ENCODE measurements at regions not wholly inside any gene's neighbourhood (a gene's known extent, or its start where the extent isn't known, plus 50 kb on each side); places are given as distances from the start of the nearest gene placed in this dataset.
"Not testable (repeated sequence)": the region's sequence is repeated elsewhere in the genome, so short reads cannot be mapped to it uniquely, and the experiment has no call there.

- TF ChIP-seq, protein P1, sequence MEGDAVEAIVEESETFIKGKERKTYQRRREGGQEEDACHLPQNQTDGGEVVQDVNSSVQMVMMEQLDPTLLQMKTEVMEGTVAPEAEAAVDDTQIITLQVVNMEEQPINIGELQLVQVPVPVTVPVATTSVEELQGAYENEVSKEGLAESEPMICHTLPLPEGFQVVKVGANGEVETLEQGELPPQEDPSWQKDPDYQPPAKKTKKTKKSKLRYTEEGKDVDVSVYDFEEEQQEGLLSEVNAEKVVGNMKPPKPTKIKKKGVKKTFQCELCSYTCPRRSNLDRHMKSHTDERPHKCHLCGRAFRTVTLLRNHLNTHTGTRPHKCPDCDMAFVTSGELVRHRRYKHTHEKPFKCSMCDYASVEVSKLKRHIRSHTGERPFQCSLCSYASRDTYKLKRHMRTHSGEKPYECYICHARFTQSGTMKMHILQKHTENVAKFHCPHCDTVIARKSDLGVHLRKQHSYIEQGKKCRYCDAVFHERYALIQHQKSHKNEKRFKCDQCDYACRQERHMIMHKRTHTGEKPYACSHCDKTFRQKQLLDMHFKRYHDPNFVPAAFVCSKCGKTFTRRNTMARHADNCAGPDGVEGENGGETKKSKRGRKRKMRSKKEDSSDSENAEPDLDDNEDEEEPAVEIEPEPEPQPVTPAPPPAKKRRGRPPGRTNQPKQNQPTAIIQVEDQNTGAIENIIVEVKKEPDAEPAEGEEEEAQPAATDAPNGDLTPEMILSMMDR (IDR thresholded peaks at IDR 0.05; ENCODE audit: low read depth, low read length, missing control alignments) = no peak
- in situ Hi-C loops (cut with HindIII; ENCODE audit: low sequenced_read_pairs) = no loop called here
- no peak overlapping the region for H3K4me3 ChIP-seq (ENCODE audit: low read depth, low read length)
- DNase-seq (ENCODE audit: low read depth) = no peak
These were observed 1761.3 kb upstream of the IGFBP7 start for GRCh38 chr4:58871509-58871908.

DNA sequence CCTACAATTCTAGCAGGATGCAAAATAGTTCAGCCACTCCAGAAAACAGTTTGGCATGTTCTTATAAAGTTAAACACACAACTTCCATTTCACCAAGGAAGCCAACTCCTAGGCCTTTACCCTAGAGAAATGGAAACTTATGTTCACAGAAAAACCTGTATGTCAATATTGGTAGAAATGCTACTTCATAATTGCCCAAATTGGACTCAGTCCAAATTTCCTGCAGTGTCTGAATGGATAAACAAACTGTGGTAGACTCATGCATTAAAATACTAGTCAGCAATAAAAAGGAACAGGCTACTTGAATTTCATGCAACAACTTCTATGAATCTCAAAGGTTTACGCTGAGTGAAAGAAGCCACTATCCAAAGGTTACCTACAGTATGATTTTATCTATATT is 1738.8 kb upstream of the IGFBP7 start:
- TF ChIP-seq, protein P1 (IDR thresholded peaks at IDR 0.05; ENCODE audit: low read depth, low read length, missing control alignments) = no peak
- in situ Hi-C loops (cut with HindIII; ENCODE audit: low sequenced_read_pairs) = no loop called here
- DNase-seq (ENCODE audit: low read depth) = no peak
- no peak overlapping the region for H3K4me3 ChIP-seq (ENCODE audit: low read depth, low read length)

DNA sequence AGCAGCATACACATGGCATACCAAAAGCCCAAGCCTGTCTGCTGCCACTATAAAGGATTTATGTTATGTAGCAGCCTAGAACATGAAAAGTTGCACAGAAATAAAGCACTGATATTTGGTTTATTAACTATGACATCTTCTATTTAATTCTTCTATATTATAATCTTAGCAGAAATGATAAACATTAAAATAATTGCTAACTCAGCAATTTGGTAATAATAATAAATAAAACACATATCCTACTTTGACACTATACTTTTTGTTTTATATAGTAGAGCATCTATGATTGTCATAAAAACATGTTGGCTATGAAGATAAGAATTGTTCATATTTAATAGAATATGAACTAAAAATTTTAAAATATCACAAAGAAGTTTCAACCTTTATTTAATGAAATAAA is 1733.3 kb upstream of the IGFBP7 start:
- TF ChIP-seq, protein P1 (IDR thresholded peaks at IDR 0.05; ENCODE audit: low read depth, low read length, missing control alignments) = no peak
- in situ Hi-C loops (cut with HindIII; ENCODE audit: low sequenced_read_pairs) = no loop called here
- DNase-seq (ENCODE audit: low read depth) = no peak
- no peak overlapping the region for H3K4me3 ChIP-seq (ENCODE audit: low read depth, low read length)

DNA sequence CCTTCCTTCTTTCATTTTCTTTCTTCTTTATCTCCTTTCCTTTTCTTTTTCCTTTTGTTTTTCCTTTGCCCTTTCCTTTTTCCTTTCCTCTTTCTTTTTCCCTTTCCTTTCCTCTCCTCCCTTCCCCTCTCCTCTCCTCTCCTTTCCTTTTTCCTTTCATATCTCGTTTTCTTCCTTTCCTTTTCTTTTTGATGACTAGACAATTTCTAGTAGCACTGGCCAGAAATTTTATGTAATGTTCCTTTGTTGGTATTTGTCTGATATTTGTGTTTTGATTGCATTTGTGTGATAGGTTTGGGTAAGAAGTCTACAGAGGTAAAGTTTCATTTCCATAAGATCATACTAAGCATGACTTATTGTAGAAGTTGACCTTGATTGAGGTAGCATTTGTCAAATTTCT is 1722.9 kb upstream of the IGFBP7 start:
- DNase-seq (ENCODE audit: low read depth) = no peak
- in situ Hi-C loops (cut with HindIII; ENCODE audit: low sequenced_read_pairs) = no loop called here
- no peak overlapping the region for H3K4me3 ChIP-seq (ENCODE audit: low read depth, low read length)
- TF ChIP-seq, protein P1 (IDR thresholded peaks at IDR 0.05; ENCODE audit: low read depth, low read length, missing control alignments) = no peak

GRCh38 chr4:58825278-58825677 is 1715.1 kb upstream of the IGFBP7 start:
- in situ Hi-C loops (cut with HindIII; ENCODE audit: low sequenced_read_pairs) = no loop called here
- no peak overlapping the region for H3K4me3 ChIP-seq (ENCODE audit: low read depth, low read length)
- no peak for DNase-seq (ENCODE audit: low read depth)
- TF ChIP-seq, protein P1 (IDR thresholded peaks at IDR 0.05; ENCODE audit: low read depth, low read length, missing control alignments) = no peak

DNA sequence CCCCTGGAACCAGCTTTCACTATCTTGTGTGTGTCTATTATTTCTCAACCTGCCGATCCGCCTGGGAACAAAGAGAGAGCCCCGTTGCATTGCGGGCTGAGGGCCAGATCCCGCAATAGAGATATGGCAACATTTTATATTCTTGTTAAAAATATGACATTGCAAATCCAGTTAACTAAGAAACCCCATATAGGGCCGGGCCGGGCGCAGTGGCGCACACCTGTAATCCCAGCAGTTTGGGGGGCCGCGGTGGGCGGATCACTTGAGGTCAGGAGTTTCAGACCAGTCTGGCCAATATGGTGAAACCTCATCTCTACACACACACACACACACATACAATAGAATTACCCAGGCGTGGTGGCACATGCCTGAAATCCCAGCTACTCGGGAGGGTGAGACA is 1708.4 kb upstream of the IGFBP7 start:
- in situ Hi-C loops (cut with HindIII; ENCODE audit: low sequenced_read_pairs); DNase-seq (ENCODE audit: low read depth); H3K4me3 ChIP-seq (ENCODE audit: low read depth, low read length): not testable (repeated sequence)

- no peak overlapping the region for H3K4me3 ChIP-seq (ENCODE audit: low read depth, low read length)
- in situ Hi-C loops (cut with HindIII; ENCODE audit: low sequenced_read_pairs) = no loop called here
- DNase-seq (ENCODE audit: low read depth) = no peak
- TF ChIP-seq, protein P1 (IDR thresholded peaks at IDR 0.05; ENCODE audit: low read depth, low read length, missing control alignments) = no peak
These were observed 1699.8 kb upstream of the IGFBP7 start for GRCh38 chr4:58809948-58810347.
